ENCODE measurements at regions not wholly inside any gene's neighbourhood (a gene's known extent, or its start where the extent isn't known, plus 50 kb on each side); places are given as distances from the start of the nearest gene placed in this dataset.
"Not testable (repeated sequence)": the region's sequence is repeated elsewhere in the genome, so short reads cannot be mapped to it uniquely, and the experiment has no call there.

- Mint-ChIP-seq H3K4me1 (peaks cover 7% of the 10 kb centered on the region), H3K36me3 (no peaks in the 10 kb centered on the region), H3K9me3 (peaks cover 25% of the 10 kb centered on the region), H3K4me3 (no peak overlapping the region), H3K27ac (no peak overlapping the region), H3K27me3 (ENCODE audit: low read depth) (no peaks in the 10 kb centered on the region)
- TF ChIP-seq, protein P1, sequence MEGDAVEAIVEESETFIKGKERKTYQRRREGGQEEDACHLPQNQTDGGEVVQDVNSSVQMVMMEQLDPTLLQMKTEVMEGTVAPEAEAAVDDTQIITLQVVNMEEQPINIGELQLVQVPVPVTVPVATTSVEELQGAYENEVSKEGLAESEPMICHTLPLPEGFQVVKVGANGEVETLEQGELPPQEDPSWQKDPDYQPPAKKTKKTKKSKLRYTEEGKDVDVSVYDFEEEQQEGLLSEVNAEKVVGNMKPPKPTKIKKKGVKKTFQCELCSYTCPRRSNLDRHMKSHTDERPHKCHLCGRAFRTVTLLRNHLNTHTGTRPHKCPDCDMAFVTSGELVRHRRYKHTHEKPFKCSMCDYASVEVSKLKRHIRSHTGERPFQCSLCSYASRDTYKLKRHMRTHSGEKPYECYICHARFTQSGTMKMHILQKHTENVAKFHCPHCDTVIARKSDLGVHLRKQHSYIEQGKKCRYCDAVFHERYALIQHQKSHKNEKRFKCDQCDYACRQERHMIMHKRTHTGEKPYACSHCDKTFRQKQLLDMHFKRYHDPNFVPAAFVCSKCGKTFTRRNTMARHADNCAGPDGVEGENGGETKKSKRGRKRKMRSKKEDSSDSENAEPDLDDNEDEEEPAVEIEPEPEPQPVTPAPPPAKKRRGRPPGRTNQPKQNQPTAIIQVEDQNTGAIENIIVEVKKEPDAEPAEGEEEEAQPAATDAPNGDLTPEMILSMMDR (IDR thresholded peaks at IDR 0.05; ENCODE audit: unreplicated experiment) = no peak
- DNase-seq (ENCODE audit: low spot score in 2 of 2, unreplicated experiment in 2 of 2) = no peak
Observed at GRCh38 chr1:172789840-172790239, 130.9 kb downstream of the FASLG start.

GRCh38 chr1:172790245-172790644 lies 131.3 kb downstream of the FASLG start:
- TF ChIP-seq, protein P1 (IDR thresholded peaks at IDR 0.05; ENCODE audit: unreplicated experiment) = no peak
- H3K27ac Mint-ChIP-seq = no peak overlapping the region
- no peak overlapping the region for H3K4me3 Mint-ChIP-seq
- no peaks in the 10 kb centered on the region for H3K27me3 Mint-ChIP-seq (ENCODE audit: low read depth)
- H3K36me3 Mint-ChIP-seq = no peaks in the 10 kb centered on the region
- peaks cover 7% of the 10 kb centered on the region for H3K4me1 Mint-ChIP-seq
- no peak for DNase-seq (ENCODE audit: low spot score in 2 of 2, unreplicated experiment in 2 of 2)
- peaks cover 24% of the 10 kb centered on the region for H3K9me3 Mint-ChIP-seq

DNA sequence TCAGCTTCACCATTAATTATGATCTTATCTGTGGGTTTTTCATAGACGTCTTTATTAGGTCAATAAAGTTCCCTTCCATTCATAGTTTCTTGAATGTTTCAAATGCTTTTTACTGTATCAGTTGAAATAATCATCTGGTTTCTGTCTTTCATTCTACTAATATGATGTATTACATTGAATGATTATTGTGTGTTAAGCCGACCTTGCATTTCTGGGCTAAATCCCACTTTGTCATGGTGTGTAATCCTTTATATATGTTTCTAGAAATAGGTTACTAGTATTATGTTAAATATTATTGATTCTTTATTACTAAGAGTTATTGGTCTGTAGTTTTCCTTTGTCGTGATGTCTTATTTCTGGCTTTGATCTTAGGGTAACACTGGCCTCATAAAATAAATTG lies 134.9 kb downstream of the FASLG start:
- H3K27me3 Mint-ChIP-seq (ENCODE audit: low read depth) = no peaks in the 10 kb centered on the region
- H3K36me3 Mint-ChIP-seq = no peaks in the 10 kb centered on the region
- no peak overlapping the region for H3K4me3 Mint-ChIP-seq
- H3K27ac Mint-ChIP-seq = no peak overlapping the region
- TF ChIP-seq, protein P1 (IDR thresholded peaks at IDR 0.05; ENCODE audit: unreplicated experiment) = no peak
- peaks cover 16% of the 10 kb centered on the region for H3K9me3 Mint-ChIP-seq
- DNase-seq (ENCODE audit: low spot score in 2 of 2, unreplicated experiment in 2 of 2) = no peak
- peaks cover 7% of the 10 kb centered on the region for H3K4me1 Mint-ChIP-seq

GRCh38 chr1:172795741-172796140 lies 136.8 kb downstream of the FASLG start:
- peaks cover 19% of the 10 kb centered on the region for H3K9me3 Mint-ChIP-seq
- TF ChIP-seq, protein P1 (IDR thresholded peaks at IDR 0.05; ENCODE audit: unreplicated experiment) = no peak
- H3K36me3 Mint-ChIP-seq = no peaks in the 10 kb centered on the region
- H3K27ac Mint-ChIP-seq = no peak overlapping the region
- DNase-seq (ENCODE audit: low spot score in 2 of 2, unreplicated experiment in 2 of 2) = no peak
- no peaks in the 10 kb centered on the region for H3K4me1 Mint-ChIP-seq
- H3K4me3 Mint-ChIP-seq = no peak overlapping the region
- H3K27me3 Mint-ChIP-seq (ENCODE audit: low read depth) = no peaks in the 10 kb centered on the region

GRCh38 chr1:172799804-172800203 lies 140.9 kb downstream of the FASLG start:
- not testable (repeated sequence) for H3K27me3 Mint-ChIP-seq (ENCODE audit: low read depth); H3K4me3 Mint-ChIP-seq; DNase-seq (ENCODE audit: low spot score in 2 of 2, unreplicated experiment in 2 of 2); H3K27ac Mint-ChIP-seq; H3K36me3 Mint-ChIP-seq; H3K4me1 Mint-ChIP-seq
- H3K9me3 Mint-ChIP-seq = peaks cover 29% of the 10 kb centered on the region

DNA sequence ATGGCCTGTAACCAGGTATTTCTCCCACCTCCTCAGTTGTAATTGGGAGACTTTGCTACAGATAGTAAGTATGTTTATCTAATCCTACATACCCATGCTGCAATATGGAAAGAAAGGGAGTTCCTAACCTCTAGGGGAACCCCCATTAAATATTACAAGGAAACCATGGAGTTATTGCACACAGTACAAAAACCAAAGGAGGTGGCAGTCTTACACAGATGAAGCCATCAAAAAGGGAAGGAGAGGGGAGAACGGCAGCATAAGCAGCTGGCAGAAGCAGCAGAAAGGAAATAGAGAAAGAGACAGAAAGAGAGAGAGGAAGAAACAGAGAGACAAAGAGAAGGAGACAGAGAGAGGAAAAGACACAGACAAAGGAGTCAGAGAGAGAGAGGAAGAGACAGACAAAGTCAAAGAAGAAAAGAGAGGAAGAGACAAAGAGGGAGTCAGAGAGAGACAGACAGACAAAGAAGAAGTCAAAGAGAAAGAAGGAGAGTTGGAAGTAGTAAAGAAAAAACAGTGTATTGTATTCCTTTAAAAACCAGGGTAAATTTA lies 142.9 kb downstream of the FASLG start:
- Mint-ChIP-seq H3K4me3 (no peak overlapping the region), H3K27ac (no peak overlapping the region), H3K36me3 (no peaks in the 10 kb centered on the region), H3K9me3 (peaks cover 25% of the 10 kb centered on the region), H3K27me3 (ENCODE audit: low read depth) (no peaks in the 10 kb centered on the region), H3K4me1 (no peaks in the 10 kb centered on the region)
- TF ChIP-seq, protein P1 (IDR thresholded peaks at IDR 0.05; ENCODE audit: unreplicated experiment) = no peak
- DNase-seq (ENCODE audit: low spot score in 2 of 2, unreplicated experiment in 2 of 2) = no peak

All from mesothelial cell of epicardium (in vitro differentiated cells).